Renal cortex interstitium (tissue), 11 donors: ENCODE measurements at regions not wholly inside any gene's neighbourhood (a gene's known extent, or its start where the extent isn't known, plus 50 kb on each side); places are given as distances from the start of the nearest gene placed in this dataset.

Experiments
- DNase-seq, 11 donors: peaks; one replicate each; pipeline ENCODE4 v3.0.0-alpha.2; 2013; ENCODE audit warnings: low read depth in 9 of 11, low spot score in 4 of 11; ENCODE audit errors: extremely low read depth in 1 of 11

DNA sequence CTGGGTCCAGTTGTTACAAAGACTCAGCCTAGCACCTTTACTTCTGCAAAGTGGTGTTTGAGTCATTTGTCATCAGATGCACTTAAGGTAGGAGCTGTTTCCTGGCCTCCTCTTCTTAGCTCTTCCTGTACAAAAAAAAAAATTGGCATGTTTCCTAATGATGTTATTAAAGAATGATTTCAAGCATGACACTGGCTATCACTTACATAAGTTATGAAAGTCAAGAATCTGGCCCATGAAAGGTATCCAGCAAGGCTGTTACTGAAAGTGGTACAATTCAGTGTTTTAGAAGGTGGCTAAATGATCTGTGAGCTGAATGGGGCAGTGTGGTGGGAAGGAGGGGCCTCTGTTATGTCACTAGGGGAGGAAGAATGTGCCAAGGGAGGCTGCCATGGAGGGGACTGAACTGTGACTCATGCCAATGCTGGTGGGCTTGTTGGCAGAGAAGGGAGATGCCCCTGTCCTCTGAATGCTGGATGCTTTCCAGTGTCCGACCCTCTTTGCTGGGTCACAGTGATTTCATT, 175.1 kb upstream of the MAP1B start:
- no peak for DNase-seq

DNA sequence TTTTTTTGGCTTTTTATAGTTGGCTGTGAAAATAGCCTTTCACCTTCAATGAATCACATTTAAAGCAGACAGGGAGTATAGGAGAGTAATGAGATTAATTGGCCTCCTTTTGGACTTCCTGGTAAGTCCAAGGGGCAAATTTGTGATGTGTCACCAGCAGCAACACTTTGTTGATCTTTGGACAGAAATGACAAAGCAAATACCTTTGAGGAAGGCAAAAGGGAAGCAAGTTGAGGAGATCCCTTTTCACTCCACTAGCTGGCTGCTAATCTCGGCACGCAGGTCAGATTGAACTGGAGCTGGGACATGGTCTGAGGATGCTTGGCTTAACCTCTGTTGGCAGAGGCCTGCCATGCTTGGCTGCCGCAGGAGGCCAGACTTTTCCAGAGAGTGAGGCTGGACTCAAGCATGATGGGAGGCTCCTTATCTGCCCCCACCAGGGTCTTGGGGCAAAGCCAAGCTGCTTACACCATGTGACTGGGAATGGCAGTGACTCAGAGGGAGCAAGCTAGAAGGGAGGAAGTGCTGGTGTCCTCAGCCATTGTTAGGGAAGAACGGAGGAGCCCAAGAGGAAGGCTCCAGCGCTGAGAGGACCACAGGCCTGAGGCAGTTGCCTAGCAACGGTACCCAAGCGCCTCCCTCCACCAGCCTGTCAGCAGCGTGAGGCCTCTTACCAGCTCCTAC, 174.5 kb upstream of the MAP1B start:
- DNase-seq: no peak

DNA sequence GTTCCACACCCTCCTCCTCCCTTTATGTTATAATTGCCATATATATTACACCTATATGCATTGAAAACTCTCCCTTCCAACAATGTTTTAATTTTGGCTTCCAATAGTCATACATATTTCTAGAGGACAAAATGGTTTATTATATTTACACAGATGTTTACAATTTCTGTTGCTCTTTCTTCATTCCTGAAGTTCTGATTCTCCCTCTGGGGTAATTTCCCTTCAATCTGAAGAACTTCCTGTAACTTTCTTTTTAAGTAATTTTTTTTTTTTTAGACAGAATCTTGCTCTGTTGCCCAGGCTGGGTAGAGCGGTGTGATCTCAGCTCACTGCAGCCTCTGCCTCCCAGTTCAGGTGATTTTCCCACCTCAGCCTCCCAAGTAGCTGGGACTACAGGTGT, 173.0 kb upstream of the MAP1B start:
- no peak for DNase-seq

DNA sequence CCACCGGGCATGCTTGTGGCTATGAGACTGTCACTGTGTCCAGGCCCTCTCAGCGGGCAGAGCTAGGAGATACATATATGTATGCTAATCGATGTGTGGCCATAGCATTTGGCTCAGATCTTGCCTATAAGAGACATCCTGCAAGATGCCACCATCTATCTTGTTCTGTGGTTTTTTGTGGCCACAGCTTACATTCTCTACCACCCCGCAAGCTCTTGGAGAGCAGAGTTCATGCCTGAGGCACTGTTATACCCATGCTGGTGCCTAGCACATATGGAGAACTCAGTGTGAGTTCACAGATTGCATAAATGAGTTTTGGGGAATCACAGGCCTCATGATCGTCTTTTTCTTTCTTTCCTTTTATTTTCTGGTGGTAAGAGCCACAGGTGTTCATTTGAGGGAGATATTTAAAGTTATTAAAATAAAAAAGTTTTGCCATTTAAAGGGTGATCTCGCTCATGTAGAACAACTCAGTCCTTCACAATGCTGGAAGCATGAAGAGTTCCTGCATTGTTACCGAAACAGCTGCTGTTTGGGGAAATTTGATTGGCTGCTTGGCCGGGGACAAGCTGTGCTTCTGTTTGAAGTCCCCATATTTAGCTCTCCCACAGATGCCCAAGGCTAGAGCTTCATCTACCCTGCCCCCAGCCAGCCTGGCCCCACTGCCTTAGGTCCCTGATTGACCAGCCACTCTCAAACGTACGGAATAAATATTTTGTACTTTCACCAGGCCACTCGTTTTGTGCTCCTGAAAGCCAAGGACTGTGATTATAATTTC, 169.2 kb upstream of the MAP1B start:
- no peak for DNase-seq

DNA sequence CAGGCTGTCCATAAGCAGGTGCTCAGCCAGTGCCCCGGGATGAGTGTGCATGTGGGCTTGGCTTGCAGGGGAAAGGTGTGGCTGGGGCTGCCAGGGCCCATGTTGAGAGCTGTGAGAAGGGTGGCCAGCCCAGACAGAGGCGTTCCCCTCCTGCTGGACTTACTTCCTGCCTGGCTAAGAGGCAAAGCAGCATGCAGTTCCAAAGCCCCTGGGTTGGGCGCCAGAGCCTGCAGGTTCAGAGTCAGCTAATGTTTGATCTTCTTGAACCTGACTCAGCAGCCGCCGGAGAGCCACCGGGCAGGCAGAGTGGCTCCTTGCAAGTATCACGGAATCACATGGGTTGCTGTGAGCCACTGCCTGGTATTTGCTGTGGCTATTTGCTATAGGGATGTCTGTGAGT, 168.4 kb upstream of the MAP1B start:
- no peak for DNase-seq

DNA sequence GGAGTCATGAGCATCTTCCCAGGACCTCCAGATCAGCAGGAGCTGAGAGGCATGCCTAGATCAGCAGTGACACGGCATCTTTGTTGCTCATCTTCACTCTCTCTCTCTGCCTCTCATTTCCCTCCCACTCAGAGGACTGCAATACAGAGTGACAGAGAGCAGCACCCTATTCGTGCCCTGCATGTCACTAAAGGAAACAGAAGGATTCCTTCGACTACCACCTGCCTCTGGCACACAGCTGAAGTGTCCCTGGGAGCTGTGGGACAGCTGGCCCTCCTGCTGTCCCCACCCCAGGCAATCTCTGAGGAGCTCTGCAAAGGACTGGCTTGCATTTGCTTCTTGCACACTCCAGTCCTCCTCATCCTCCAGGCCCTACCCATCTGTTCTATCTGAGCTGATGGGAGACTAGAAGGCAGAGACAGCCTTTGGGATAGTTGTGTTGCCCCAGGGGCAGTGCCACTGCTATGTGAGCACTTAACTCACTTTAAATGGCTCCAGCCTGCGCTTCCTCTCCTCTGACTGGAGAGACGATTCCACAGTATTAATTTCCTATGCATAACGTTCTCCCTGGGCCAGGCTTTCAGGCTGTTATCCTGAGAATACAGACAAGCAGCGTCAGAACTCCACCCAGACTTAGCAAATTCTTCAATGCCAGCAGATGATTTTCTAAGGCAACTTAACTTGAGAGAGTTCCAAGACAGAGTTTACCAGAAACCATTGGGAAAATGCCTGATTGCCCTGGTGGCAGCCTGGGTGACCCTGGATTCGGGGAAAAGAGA, 167.6 kb upstream of the MAP1B start:
- no peak for DNase-seq

DNA sequence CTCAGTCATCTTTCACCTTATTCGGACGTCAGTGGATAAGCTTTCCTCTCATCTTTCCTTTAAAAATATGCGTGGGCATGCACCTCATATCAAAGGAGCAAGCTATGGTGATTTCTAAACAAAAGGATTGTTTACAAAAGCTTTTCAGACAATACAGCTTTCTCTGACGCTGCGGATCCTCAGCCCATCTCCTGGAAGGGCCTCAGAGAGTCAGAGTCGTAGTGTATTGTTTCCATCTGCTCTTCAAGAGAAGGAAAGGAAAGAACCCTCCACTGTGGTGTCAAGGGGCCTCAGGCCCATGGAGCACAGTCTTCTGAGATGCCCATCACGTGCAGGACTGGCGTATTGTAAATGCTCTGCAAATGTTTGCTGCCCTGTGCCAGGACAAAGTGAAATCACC, 163.4 kb upstream of the MAP1B start:
- DNase-seq: no peak

DNA sequence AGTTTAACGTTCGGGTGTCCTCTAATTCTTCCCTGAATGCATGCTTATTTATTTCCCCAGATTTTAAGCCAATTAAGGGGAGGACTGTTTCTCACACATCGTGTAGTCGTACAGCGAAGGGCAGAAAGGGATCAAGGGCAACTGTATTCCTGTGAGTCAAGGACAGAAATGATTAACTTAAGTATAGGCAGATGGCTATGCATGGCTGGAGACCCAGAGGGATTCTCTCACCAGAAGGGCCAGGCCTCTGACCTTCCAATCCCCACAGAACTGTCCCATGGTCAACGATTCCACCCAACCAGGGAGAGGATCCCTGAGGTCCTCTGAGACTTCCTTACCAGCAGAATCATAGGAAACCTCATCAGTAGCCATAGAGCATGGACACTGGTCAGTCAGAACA, 161.8 kb upstream of the MAP1B start:
- DNase-seq: no peak

DNA sequence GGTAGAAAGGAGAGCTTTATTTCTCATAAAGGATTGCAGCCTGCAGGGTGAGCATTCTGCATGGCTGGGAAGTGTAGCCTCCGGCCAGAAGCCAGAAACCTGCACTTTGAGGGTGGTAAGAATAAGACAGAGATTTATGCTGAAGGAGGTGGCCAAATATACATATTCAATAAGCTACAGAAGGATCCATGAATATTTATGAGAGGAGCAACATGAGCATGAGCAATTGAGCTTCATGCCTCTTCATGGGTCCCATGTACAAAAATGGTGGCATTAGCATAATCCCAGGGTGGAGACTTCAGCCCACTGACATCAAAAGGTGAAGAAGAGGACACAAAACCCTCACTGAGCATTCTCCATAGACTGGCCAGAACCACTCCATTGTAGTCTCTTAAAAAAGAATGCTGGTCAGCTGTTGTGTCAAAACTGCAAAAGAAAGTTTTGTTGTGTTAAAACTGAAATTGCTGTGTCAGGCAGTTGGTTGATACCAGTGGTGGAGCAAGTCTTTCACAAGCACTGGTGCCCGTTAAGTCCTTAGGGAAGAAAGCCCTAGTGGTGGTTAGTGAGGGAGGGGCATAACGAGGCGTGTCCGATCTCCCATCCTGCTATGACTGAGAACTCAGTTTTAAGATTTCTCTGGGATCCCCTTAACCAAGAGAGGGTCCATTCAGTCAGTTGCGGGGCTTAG, 160.8 kb upstream of the MAP1B start:
- no peak for DNase-seq

DNA sequence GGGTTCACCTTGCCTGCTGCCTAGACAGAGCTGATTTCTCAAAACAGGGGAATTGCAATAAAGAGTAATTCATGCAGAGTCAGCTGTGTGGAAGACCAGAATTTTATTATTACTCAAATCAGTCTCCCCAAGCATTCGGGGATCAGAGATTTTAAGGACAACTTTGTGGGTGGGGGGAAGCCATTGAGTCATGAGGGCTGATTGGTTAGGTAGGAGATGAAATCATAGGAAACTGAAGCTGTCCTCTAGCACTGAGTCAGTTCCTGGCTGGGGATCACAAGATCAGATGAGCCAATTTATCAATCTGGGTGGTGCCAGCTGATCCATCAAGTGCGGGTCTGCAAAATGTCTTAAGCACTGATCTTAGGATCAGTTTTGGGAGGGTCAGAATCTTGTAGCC, 159.1 kb upstream of the MAP1B start:
- DNase-seq: no peak

DNA sequence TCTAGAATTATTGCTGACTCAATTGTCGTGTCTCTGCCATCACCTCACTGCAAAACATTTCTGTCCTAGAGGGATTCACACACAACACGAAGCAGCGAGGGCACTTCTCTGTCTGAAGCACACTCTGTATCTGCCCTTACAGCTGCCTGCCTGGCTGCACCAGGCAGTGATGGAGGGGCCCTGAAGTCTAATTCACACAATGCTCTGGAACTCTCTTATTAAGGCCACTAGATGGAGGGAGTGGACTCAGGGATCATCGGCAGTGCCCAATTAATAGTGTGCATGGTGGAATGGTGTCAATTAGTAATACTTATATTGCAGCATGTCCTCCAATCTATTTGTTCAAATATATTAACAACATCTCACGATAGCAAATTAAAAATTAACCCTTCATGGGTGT, 157.5 kb upstream of the MAP1B start:
- DNase-seq: no peak

DNA sequence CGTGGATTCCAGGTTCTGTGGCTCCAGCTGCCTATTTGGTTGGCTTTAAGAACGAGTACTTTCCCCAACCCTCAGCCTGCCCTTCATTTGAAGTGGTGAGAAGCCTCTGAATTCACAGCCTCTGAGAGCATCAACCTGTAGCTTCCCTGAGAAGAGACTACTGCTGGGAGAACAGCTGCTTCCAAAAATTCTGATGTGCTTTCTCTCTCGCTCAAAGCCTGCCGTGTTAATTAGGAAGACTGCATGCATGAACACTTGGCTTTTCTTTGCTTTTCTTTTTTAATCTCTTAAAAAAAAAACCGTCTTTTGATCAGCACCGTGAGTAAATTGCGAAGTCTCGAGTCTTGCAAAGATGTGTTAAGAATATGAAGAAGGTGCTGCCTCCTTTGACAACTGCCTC, 153.4 kb upstream of the MAP1B start:
- DNase-seq: no peak

DNA sequence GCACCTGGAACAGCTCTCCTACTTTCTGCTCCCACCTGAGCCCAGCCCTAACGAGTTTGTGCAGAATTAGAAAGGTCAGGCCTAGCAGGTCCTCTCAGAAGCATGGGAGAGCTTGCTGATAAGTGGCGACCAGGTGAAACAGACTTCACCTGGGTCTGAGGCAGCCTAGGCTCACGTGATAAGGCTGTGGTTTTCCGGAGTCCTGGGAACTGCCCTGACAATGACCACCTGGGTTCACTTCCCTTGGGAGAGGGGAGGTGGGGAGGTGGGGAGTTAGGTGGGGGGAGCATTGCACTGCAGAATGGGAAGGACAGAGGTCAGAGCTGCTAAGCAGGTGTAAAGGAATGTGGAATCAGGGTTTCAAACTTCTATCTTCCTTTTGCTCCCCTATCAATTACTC, 152.9 kb upstream of the MAP1B start:
- no peak for DNase-seq

DNA sequence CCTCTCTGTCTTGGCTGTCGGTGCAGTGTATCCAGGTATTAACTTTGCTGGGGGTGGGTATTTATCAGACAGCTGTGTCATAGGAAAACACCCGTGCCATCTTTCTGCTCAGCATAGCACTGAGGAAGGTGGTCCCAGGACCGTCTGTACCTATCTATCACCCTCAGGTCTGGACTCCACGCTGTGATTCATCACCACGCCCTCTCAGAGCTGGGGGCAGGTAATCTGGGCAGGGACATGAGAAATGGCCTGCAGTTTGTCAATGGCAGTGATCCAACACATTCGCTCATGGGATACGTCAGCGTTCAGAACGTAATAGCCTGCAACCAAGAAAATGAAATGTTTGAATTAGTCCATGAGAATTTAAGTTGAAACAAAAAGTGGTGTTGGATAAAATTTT, 151.6 kb upstream of the MAP1B start:
- DNase-seq: no peak

DNA sequence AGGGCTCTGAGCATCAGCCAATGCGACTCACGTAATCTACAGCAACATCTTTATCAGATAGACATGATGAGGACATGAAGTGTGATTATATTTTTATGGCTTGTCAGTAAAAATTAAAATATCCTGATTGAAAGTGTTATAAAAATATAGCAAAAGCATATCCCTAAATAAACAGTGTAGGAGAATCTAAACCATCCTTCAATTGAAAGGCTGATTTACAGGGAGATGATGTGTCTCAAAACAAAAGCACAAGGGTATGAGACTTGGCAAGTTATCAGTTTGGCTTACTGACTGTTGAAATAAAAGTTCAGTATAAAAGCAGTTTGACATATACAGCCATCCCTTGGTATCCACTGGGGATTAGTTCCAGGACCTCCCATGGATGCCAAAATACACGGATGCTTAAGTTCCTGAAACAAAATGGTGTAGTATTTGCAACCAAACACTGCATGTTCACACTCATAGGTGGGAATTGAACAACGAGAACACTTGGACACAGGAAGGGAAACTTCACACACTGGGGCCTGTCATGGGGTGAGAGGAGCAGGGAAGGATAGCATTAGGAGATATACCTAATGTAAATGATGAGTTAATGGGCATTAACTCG, 149.9 kb upstream of the MAP1B start:
- no peak for DNase-seq

DNA sequence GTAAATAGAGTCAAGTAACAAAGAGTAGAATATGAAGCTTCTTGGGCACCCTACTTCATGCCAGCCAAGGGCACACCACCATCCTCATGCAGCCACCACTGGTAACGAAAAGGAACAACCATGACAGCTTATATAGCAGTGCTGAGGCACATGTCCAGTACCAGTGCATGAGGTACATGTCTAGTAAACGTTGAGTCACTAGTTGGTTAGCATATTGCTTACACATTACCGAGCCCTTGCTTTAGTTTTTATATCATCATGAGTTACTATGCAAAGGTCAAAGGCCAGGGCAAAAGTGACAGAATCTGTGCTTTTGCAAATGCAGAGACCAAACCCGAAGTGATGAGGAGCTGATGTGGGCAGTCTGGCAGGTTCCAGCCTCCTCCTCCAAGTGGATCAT, 147.1 kb upstream of the MAP1B start:
- DNase-seq: no peak

DNA sequence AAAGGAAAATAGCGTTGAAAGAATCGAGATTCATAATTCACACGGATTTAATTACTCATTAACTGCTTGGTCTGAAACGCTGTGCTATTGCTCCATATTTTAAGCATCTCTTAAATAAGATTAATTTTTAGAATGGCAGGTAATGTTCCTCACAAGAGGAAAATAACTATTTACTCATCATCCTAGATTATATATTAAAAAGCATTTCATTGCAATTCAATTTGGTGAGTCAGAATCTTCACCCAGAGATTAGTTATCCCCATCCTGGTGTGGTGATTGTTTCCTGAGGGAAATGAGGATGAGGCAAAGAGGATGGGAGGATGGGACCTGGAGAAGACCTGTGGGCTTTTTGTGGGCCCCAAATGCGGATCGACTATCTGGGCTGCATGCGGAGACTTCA, 145.5 kb upstream of the MAP1B start:
- no peak for DNase-seq

DNA sequence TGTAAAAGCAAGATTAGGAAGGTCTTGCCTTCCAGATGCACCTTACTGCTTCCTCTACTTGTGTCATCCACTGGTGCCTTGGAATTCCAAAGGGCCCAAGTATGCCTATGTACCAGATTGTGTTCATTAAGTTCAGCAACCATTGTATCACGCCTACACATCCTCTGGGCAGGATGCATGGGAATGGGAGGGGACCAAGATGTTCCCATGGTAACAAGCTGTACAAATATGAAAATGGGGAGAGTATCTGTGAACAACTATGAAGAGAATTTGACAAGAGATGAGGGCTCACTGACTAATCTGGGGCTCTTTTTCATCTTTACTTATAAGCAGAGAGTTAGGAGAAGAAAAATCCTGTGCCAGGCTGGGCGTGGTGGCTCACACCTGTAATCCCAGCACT, 137.8 kb upstream of the MAP1B start:
- no peak for DNase-seq

DNA sequence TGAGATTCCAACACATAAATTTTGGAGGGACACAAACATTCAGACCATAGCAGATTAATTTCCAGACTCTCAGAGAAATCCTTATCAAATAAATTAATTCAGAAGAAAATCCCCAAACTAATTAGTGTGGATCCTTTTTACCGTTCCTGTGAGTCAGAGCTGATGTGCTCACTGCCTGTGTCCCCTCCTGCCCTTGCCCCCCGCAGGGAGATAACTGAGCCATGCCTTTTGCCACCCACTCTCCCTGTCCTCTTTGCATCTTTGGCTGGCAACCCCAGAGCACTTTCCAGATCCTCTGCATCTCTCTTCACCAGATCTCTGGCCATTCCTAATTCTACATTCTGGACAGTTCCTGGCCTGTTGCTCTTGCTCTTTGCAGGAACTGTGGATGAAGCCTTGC, 135.4 kb upstream of the MAP1B start:
- no peak for DNase-seq
